GM23248 (cell line): ENCODE measurements at regions not wholly inside any gene's neighbourhood (a gene's known extent, or its start where the extent isn't known, plus 50 kb on each side); places are given as distances from the start of the nearest gene placed in this dataset.

ENCODE experiments used
- EZH2 ChIP-seq: fragments of 200-600 bp; sonication (generic); IDR thresholded peaks from 2 replicates; pipeline ENCODE4 v1.6.1; 2018; ENCODE audit warnings: antibody characterized with exemption, mild to moderate bottlenecking; ENCODE audit not compliant: insufficient read depth, poor library complexity, severe bottlenecking
- EZH2phosphoT487 ChIP-seq: fragments of 200-600 bp; sonication (generic); IDR thresholded peaks from 2 replicates; pipeline ENCODE4 v1.6.1; 2018; ENCODE audit warnings: antibody characterized with exemption, moderate library complexity, mild to moderate bottlenecking, low read depth; ENCODE audit not compliant: insufficient read depth

GRCh38 chr3:35954413-35954812 lies 315.1 kb downstream of the ARPP21 start:
- no peak for TF ChIP-seq EZH2
- TF ChIP-seq EZH2phosphoT487 = no peak
